Endothelial cell (in vitro differentiated cells): ENCODE measurements at regions not wholly inside any gene's neighbourhood (a gene's known extent, or its start where the extent isn't known, plus 50 kb on each side); places are given as distances from the start of the nearest gene placed in this dataset.
"Not testable (repeated sequence)": the region's sequence is repeated elsewhere in the genome, so short reads cannot be mapped to it uniquely, and the experiment has no call there.

ENCODE experiments used
- DNase-seq: peaks from one replicate; pipeline ENCODE4 v3.0.0; 2021; ENCODE audit warnings: low spot score
- H3K27ac Mint-ChIP-seq: one replicate; pipeline ENCODE4 v1.8.0; 2021; ENCODE audit warnings: mixed read lengths, inconsistent platforms; ENCODE audit not compliant: unreplicated experiment
- H3K27me3 Mint-ChIP-seq: one replicate; pipeline ENCODE4 v1.8.0; 2021; ENCODE audit warnings: mild to moderate bottlenecking, moderate library complexity, mixed read lengths, inconsistent platforms; ENCODE audit not compliant: unreplicated experiment
- H3K36me3 Mint-ChIP-seq: one replicate; pipeline ENCODE4 v1.8.0; 2021; ENCODE audit warnings: mild to moderate bottlenecking, low read depth, mixed read lengths, inconsistent platforms; ENCODE audit not compliant: unreplicated experiment
- H3K4me1 Mint-ChIP-seq: one replicate; pipeline ENCODE4 v1.8.0; 2021; ENCODE audit warnings: mild to moderate bottlenecking, mixed read lengths, inconsistent platforms; ENCODE audit not compliant: unreplicated experiment
- H3K4me3 Mint-ChIP-seq: one replicate; pipeline ENCODE4 v1.8.0; 2021; ENCODE audit warnings: mild to moderate bottlenecking, mixed read lengths, inconsistent platforms; ENCODE audit not compliant: unreplicated experiment
- H3K9me3 Mint-ChIP-seq: one replicate; pipeline ENCODE4 v1.8.0; 2021; ENCODE audit warnings: mixed read lengths, inconsistent platforms; ENCODE audit not compliant: unreplicated experiment
- CTCF ChIP-seq: fragments of 200-600 bp; sonication (generic); IDR thresholded peaks from one replicate; pipeline ENCODE4 v1.5.0; 2021; ENCODE audit warnings: antibody characterized with exemption; ENCODE audit not compliant: unreplicated experiment

GRCh38 chr3:110423276-110423675 is 648.3 kb upstream of the NECTIN3 start:
- Mint-ChIP-seq H3K4me3 (no peak overlapping the region), H3K36me3 (no peaks in the 10 kb centered on the region), H3K9me3 (no peaks in the 10 kb centered on the region), H3K27ac (no peak overlapping the region), H3K27me3 (no peaks in the 10 kb centered on the region), H3K4me1 (no peaks in the 10 kb centered on the region)
- no peak for TF ChIP-seq CTCF
- no peak for DNase-seq

GRCh38 chr3:110430146-110430545 is 641.5 kb upstream of the NECTIN3 start:
- TF ChIP-seq CTCF: no peak
- Mint-ChIP-seq H3K9me3 (no peaks in the 10 kb centered on the region), H3K27ac (no peak overlapping the region), H3K4me1 (no peaks in the 10 kb centered on the region), H3K36me3 (no peaks in the 10 kb centered on the region), H3K27me3 (no peaks in the 10 kb centered on the region), H3K4me3 (no peak overlapping the region)
- no peak for DNase-seq

- TF ChIP-seq CTCF: no peak
- Mint-ChIP-seq H3K27me3 (no peaks in the 10 kb centered on the region), H3K27ac (no peak overlapping the region), H3K9me3 (no peaks in the 10 kb centered on the region), H3K4me3 (no peak overlapping the region), H3K4me1 (no peaks in the 10 kb centered on the region), H3K36me3 (no peaks in the 10 kb centered on the region)
- DNase-seq: no peak
Measured at GRCh38 chr3:110436209-110436608, 635.4 kb upstream of the NECTIN3 start.

- not testable (repeated sequence) for H3K27me3 Mint-ChIP-seq, H3K36me3 Mint-ChIP-seq, H3K4me1 Mint-ChIP-seq, H3K9me3 Mint-ChIP-seq, DNase-seq, H3K27ac Mint-ChIP-seq, H3K4me3 Mint-ChIP-seq
Measured at GRCh38 chr3:110440066-110440653, 631.5 kb upstream of the NECTIN3 start.

- Mint-ChIP-seq H3K4me3 (no peak overlapping the region), H3K9me3 (no peaks in the 10 kb centered on the region), H3K27me3 (no peaks in the 10 kb centered on the region), H3K27ac (no peak overlapping the region), H3K4me1 (no peaks in the 10 kb centered on the region), H3K36me3 (no peaks in the 10 kb centered on the region)
- no peak for DNase-seq
- TF ChIP-seq CTCF: no peak
Measured at GRCh38 chr3:110454066-110454465, 617.5 kb upstream of the NECTIN3 start.
